SKM-1 (cell line): ENCODE measurements at regions not wholly inside any gene's neighbourhood (a gene's known extent, or its start where the extent isn't known, plus 50 kb on each side); places are given as distances from the start of the nearest gene placed in this dataset.
"Not testable (repeated sequence)": the region's sequence is repeated elsewhere in the genome, so short reads cannot be mapped to it uniquely, and the experiment has no call there.

Experiments
- DNase-seq: peaks from one replicate; lab custom pipeline; 2025; ENCODE audit not compliant: unreplicated experiment; lab: John Stamatoyannopoulos, UW

DNA sequence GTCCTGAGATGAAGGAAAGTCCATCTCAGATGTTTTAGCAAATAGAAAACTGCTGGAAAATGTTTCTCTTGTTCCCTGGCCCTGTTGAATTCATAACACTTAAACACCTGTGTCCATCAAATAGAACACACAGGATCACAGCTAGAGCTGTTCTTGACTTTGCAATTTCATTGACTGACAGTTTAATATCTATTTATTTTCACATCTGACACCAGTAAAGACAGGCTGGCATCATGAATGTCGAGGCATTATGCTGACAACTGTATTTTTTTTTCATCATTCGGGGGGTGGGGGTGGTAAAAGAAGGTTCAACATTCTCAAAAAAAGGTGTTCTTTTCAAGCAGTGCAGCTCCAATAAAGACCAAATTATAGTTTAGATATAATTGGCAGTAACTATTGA, 591.2 kb upstream of the PTBP2 start:
- no peak for DNase-seq

DNA sequence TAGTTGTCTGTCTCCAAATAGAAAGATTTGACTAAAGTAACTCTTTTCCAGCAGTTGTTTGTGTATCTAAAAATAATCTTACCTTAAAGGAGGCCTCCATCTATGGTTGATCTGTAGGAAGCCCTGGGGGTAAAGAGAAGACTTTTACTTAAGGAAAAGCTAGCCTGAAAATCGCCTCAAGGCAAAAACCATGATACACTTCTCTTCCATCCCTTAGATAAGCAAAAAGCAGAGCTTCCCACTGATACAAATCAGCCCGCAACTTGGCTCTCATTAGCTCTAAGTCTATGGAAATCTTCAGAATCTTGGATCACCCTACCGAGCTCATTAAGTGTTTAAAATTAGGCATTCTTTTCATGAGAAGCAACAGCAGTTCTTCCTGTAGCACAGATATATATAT, 576.9 kb upstream of the PTBP2 start:
- no peak for DNase-seq

DNA sequence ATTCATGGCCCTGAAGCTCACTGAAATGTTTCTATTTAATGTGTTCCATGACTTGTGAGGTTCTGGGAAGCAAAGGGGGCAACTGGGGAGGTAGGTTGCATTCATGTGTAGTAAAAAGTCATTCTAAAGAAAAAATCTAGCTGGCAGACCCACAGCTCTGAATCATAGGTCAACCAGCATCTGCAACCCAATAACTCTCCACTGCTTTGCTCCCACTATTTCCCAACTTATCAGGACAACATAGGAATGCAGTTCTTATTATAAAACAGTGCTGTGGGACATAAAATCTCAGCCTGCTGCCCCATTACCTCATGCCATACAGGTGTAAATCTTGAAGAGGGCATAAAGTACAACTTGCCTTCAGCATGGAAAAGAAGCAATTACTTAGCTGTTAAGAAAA, 576.1 kb upstream of the PTBP2 start:
- DNase-seq = no peak

DNA sequence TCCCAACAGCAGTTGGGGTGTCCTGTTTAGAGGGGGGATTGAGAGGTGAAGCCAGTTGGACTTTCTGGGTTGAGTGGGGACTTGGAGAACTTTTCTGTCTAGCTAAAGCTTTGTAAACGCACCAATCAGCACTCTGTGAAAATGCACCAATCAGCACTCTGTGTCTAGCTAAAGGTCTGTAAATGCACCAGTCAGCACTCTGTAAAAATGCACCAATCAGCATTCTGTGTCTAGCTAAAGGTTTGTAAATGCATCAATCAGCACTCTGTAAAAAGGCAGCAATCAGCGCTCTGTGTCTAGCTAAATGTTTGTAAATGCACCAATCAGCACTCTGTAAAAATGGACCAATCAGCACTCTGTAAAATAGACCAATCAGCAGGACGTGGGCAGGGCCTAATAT, 568.6 kb upstream of the PTBP2 start:
- DNase-seq = not testable (repeated sequence)

DNA sequence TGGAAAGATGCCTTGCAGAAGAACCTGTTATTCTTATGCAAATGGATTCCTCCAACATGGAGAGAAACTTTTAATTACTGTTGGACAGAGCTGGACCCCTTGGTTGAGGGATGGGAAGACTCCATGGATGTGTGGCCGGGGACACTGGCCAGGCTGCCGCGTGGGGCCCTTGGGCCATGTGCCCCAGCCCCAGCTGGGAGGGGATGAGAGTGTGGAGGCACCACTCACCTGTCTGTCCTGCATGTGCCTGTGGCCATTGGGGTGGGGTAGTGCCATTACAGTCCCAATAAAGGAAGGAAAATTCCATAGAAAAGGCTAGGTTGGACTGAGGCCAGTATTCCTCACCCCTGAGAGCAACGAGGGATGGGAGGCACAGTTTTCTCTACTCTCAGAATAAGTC, 564.5 kb upstream of the PTBP2 start:
- DNase-seq = no peak

DNA sequence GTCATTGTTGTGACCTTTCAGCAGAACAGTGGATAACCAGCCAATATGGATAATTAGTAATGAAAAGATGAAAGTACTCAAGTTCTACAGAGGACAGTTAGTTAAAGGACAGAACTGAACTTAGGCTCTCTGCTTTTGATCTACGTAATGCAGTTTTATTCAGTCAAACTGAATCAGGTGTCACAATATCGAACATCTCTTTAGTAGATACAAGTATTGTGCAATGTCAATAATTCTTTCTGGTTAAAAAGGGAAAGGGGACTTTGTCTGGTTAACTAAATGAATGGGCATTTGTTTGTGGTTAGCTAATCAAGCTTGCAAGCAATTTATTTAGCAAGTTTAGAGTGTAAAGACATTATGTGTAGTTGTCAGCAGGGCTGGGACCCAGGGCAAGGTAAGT, 562.2 kb upstream of the PTBP2 start:
- no peak for DNase-seq

DNA sequence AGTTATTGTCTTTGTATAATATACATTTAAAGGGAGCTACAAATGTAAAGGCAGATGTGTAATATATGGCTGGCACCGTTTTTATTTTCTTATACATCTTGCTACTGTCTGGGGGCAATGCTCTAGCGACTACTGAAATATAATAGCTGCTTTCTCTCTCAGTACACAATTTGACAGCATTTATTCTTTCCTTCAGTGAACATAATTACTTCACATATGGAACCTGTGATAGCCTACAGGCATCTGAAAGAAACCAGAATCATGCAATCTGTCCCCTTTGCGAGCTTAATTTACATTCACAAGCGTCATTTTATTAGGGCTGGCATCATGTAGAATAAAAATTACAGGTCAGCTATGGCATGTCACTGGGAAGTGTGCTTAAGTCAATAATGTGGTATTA, 557.5 kb upstream of the PTBP2 start:
- DNase-seq = no peak

DNA sequence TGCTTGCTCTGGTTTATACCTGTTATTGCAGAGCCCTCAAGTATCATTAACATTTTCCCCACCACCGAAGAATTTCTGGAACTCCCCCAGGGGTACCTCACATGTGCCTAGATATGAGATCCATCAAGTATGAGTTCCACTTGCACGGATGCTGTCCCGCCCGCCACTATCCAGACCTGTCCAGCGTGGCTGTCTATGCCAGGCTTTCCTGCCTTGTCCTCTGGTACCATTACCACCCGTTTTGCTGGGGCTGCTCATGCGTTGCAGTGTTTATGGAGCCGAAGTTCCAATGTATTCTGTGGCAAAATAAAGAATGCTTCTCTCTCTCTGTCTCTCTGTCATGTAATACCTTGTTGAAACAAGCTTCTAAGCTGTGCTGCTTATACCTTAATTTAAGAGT, 543.5 kb upstream of the PTBP2 start:
- DNase-seq = no peak

DNA sequence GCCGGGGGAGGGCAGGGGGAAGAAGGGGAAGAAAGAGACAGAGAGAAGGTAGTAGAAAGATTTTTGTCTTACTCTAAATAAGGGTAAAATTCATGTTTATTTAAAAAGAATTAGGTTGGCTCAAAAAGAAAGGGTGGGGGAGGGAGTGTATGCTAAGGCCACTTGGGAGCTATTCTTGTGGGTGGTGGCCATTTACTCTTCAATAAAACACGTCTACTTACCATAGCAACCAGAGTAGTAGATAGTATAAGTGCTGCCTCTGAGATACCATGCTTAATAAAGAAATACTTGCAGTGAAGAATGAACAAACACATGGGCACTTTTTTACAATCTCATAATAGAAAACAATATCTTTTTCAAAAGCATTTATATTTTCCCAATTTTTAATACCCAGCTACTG, 538.1 kb upstream of the PTBP2 start:
- DNase-seq = no peak

DNA sequence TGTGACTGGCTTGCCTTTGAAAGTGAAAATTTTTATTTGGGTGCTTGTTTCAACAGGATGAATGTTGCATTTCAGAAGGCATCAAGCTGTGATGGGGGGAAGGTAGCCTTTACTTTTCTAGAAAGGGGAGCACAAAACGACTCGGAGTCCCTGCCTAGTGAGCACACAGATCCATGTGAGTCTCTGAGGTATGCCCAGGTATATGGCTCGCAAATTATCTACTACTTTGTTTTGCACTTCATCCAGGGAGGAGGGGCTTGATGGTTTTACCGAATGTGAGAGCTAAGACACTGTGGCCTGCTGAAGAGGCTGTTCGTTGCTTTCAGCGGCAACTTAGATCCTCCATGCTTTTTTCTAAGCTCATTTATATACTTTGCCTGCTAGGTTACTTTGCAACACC, 537.7 kb upstream of the PTBP2 start:
- DNase-seq = no peak

DNA sequence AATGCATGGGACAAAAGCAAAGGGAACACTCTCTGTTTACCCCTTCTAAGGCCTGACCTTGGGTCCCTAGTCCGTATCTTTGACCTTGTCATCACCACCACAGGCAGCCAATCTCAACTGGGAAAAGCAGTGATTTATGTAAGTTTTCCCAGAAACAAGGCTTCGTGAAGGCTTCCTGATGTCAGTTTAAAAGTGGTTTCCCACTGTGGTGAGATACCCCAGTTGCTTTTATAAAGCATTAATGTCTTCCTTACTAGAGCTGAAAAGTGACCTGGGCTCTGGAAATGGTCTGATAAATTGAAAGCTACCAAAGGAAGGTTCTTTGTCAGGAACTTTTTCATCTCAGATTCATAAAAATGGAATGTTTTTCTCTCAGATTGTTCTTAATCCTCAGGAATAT, 536.4 kb upstream of the PTBP2 start:
- no peak for DNase-seq

DNA sequence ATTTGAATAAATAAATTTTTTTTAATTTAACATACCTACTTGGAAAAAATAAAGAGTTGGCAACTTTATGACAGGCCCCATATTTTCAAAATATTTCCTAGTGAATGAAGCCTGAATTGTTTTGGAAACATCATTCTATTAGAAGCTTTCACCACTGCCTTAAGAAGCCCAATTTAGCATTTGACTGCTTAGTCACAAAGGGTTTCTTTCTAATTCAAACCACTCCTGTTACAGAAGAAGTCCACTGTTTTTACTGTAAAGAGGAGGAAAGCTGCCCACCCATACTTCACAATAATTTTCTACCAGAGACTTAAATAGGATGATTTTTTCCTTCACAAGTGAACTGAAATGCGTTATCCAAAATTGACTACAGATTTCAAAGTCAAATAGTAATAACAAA, 534.6 kb upstream of the PTBP2 start:
- DNase-seq = no peak

DNA sequence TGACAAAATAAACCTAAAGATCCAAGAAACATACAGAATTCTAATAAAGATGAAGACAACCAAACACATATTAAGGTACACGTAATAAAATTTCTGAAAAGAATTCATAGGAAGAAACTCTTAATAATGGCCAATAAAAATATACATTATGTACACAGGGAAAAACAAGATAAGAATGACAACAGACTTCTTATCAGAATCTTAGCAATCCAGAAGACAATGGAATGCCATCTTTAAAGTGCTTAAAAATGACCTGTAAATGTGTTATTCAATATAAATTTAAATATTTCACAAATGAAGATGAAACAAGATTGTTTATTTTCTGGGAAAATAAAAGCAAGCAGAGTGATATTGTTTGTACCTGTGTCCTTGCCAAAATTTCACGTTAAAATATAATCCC, 530.4 kb upstream of the PTBP2 start:
- no peak for DNase-seq

DNA sequence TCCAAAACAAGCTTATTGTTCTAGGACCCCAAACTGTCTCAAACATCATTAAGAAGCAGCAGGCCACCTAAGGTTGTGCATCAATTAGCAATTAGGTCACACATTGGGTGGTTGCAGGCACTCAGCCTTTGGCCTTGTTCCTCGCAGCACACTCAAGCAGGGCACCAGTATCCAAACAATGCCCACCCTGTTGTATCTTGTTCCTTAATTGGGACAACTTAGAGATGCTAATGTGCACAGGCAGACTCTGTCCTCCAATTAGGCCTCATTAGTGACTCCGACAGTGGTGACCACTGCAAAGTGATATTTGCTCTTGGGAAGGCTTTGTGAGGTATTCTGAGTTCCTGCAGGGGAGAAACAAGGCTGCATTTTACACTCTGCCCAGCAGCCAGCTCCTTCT, 515.1 kb upstream of the PTBP2 start:
- DNase-seq = no peak

DNA sequence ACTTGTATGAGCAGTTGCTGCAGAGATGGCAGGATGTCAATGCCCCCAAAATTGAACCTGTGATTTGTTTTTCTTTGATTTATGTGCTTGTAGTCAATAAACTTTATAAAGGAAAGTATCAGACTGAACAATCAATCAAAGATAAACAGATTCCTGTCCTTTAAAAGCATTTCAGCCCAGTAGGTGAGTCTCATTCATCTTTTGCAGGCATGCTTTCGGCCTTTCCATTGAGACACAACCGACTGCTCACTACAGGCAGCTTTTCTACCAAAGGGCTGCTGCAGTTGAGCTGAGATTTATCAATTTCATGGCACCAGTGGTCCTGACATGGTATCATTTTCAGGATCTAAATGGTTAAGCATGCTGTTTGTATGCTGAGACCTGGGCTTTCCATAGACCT, 513.6 kb upstream of the PTBP2 start:
- DNase-seq = no peak

DNA sequence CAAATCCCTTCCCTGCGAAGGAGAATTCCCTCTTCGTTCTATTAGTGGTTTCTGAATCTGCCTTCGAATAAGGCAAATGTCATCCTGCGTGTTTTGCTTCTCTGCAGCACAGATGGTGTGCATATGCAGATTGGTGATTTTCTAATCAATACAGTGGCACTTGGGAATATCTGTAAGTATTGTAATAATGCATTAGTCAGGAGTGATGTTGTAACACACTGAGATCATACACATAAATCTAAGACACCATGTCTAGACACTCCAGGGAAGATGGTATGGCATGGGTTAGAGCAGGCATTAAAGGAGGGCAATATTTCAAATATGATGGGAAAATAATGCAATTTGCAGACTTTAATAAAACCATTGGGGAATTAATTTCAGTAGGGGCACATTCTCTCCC, 513.2 kb upstream of the PTBP2 start:
- no peak for DNase-seq

DNA sequence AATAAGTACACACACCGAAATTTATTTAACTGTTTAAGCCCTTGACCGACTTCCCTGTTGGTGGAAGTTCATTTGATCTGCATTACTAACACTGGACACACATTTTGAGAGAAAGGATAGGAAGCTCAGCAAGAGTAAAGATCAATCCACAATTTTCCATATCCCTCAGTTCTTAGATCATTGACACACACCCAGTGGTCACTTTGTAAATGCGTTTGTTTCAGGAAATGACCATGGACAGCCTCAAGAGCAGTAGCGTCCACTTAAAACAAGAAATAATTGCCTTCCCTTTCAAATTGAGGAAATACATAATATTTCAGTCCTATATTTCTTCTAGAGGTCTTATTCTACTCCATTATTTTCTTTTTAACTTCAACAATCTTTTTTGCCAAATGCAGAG, 511.5 kb upstream of the PTBP2 start:
- no peak for DNase-seq

DNA sequence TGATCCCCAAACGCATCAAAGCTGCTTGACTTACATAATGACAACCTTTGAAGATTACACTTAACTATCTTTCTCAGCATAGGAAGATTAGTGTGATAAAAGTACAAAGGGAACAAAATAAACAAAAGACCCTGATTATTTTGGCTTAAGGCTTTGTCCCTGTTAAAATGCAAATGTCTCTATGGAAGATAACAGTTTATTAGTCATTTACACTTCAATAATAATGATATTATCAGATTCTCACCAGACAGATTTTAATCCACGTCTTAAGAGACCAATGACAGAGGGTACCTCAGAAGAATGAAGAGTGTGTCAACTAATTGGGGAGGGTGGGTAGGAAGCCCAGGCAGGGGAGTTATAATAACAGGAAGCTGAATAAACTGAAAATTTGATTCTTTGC, 510.4 kb upstream of the PTBP2 start:
- DNase-seq = no peak

DNA sequence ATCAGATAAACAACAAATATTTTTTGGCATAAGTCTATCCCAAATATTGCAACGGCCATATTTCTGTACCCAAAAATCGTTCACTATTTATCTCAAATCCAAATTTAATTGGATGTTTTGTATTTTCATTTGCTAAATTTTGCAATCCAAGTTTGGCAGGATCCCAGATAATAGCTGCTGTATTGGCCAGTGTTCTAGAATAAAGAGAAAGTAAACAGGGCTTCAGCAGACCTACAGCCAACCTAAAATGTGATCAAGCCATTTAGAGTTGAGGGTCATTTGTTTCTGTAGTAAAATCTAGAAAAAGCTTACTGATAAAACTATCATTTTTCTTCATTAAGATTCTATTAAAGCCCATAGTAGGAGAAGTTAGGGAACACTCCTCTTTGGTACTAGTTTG, 506.6 kb upstream of the PTBP2 start:
- no peak for DNase-seq

DNA sequence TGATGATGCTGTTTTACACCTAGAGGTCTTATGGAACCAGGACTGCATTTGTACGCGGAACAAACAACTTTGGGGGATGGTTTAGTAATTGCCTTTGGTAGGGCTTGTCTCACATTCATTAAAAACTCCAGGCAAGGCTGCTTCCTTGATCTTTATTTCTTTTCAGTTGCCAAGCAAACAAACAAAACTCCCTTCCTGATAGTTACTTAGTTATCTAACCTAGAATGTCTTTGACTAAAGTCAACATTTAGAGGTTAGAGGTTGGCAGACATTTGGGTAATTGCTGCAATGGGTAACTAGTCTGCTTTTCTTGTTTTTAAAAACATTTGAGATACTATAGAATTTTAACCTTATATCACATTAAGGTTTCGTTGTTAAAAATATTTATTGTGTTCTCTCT, 500.9 kb upstream of the PTBP2 start:
- DNase-seq = no peak

DNA sequence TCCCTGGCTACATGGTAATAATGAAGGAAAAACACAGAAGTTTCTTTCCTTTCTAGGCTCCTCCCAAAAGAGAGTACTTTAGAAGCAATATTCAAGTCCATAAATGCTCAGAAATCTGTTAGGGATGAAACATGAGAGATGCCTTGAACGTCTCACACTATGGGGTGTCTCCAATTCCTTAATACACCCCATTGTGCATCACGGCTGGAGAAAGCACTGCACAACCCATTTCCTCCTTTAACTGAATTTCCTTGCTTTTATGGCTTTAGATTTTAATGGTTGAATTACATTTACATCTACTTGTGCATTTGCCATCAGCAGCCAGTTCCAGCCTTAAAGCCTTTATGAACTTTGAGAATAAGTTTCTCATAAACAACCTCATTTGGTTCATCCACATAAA, 498.9 kb upstream of the PTBP2 start:
- no peak for DNase-seq

DNA sequence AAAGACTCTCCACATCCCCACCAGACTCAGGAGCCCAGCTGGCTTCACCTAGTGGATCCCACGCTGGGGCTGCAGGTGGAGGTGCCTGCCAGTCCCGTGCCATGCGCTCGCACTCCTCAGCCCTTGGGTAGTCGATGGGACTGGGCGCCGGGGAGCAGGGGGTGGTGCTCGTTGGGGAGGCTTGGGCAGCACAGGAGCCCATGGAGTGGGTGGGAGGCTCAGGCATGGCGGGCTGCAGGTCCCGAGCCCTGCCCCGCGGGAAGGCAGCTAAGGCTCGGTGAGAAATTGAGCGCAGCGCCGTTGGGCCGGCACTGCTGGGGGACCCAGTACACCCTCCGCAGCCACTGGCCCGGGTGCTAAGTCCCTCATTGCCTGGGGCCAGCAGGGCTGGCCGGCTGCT, 497.4 kb upstream of the PTBP2 start:
- DNase-seq = not testable (repeated sequence)

DNA sequence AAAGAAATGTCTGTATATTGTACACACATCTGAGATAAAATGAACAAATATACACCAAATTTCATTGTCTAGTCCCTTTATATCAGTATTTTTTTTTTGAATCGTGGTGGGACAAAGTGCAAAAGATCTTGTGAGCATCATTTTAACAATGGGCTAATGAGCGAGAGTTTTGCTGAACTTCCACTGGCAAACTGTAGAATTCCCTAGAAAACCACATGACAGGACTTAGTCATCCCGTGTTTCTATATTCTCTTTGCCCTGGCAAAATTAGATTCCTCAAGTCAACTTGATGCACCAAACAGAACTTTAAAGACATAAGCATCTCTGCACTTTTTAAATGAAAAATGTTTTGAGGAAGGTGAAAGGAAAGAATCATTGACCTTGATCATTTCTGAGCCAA, 488.2 kb upstream of the PTBP2 start:
- DNase-seq = no peak

DNA sequence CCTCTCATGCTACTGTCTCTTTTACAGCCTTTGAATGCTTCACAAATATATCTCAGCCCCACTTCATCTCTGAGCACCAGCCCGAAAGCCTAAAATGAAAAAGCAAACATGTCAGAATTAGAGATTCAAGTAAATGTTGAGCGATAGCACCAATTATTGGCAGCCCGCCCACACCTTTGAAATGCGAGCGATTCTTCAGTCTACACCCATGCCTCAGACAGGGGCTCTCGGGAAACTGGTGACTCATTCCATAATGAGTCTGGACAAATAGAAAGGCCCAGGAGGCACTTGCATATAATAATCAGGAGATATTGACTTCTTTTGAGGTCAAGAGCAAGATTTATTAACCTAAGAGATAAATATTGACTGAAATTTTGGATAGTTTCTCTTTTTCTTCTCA, 487.3 kb upstream of the PTBP2 start:
- DNase-seq = no peak
